Naive thymus-derived CD4-positive, alpha-beta T cell (primary cell): ENCODE measurements at regions not wholly inside any gene's neighbourhood (a gene's known extent, or its start where the extent isn't known, plus 50 kb on each side); places are given as distances from the start of the nearest gene placed in this dataset.

Source experiments
- ATAC-seq: fragments of 150-1000 bp; cut with Tn5 transposase; 2 replicates; pipeline ENCODE4 v1.10.0; 2021; ENCODE audit warnings: mild to moderate bottlenecking, moderate library complexity
- CTCF ChIA-PET: fragments of 350-600 bp; sonication (Branson Sonifier 250); formaldehyde crosslinking; loops from one replicate; lab custom pipeline; 2021; ENCODE audit warnings: antibody characterized with exemption; lab: Charles Lee
- POLR2A ChIA-PET: fragments of 350-600 bp; sonication (Branson Sonifier 250); formaldehyde crosslinking; loops from one replicate; lab custom pipeline; 2021; ENCODE audit warnings: antibody characterized with exemption, inconsistent platforms; lab: Charles Lee
- DNase-seq, 9 donors: peaks; one replicate each; pipeline versions ENCODE4 v3.0.0 to v3.0.0-alpha.2; 2020 to 2022; ENCODE audit warnings: mixed read lengths in 1 of 9
- H3K27ac ChIP-seq: one replicate; pipeline ENCODE4 v1.7.0; 2013; ENCODE audit warnings: mild to moderate bottlenecking, low read depth, low read length, moderate library complexity
- H3K27me3 ChIP-seq, 2 donors: one replicate each; pipeline ENCODE4 v1.7.0; 2013; ENCODE audit warnings: low read length in 2 of 2, mild to moderate bottlenecking in 2 of 2, moderate library complexity in 2 of 2; ENCODE audit not compliant: control insufficient read depth in 2 of 2, insufficient read depth in 2 of 2
- H3K36me3 ChIP-seq, 3 experiments: 1 replicate in 2 of 3; 2 replicates in 1 of 3; pipeline ENCODE4 v1.7.0; 2013; ENCODE audit warnings: low read length in 3 of 3, mild to moderate bottlenecking in 3 of 3, moderate library complexity in 1 of 3; ENCODE audit not compliant: insufficient read depth in 3 of 3, control insufficient read depth in 2 of 3
- H3K4me1 ChIP-seq, 2 donors: one replicate each; pipeline ENCODE4 v1.7.0; 2013; ENCODE audit warnings: low read length in 2 of 2, mild to moderate bottlenecking in 2 of 2, moderate library complexity in 1 of 2; ENCODE audit not compliant: control insufficient read depth in 2 of 2, insufficient read depth in 2 of 2
- H3K4me3 ChIP-seq: 2 replicates; pipeline ENCODE4 v1.7.0; 2013; ENCODE audit warnings: mild to moderate bottlenecking, low read length
- H3K9me3 ChIP-seq, 3 experiments: 1 replicate in 2 of 3; 2 replicates in 1 of 3; pipeline ENCODE4 v1.7.0; 2013; ENCODE audit warnings: low read length in 3 of 3; ENCODE audit not compliant: control insufficient read depth in 2 of 3
- H3K27ac Mint-ChIP-seq, 9 donors: one replicate each; pipeline ENCODE4 v1.8.0; 2020 to 2022; ENCODE audit warnings: mixed read lengths in 9 of 9, mild to moderate bottlenecking in 8 of 9, moderate library complexity in 5 of 9, inconsistent platforms in 2 of 9
- H3K27me3 Mint-ChIP-seq, 5 donors: one replicate each; pipeline ENCODE4 v1.8.0; 2021 to 2022; ENCODE audit warnings: mixed read lengths in 5 of 5, mild to moderate bottlenecking in 1 of 5
- H3K36me3 Mint-ChIP-seq, 5 donors: one replicate each; pipeline ENCODE4 v1.8.0; 2020 to 2022; ENCODE audit warnings: mixed read lengths in 5 of 5, mild to moderate bottlenecking in 3 of 5, inconsistent platforms in 1 of 5
- H3K4me1 Mint-ChIP-seq, 7 donors: one replicate each; pipeline ENCODE4 v1.8.0; 2020 to 2022; ENCODE audit warnings: mixed read lengths in 7 of 7, mild to moderate bottlenecking in 3 of 7, inconsistent platforms in 1 of 7
- H3K4me3 Mint-ChIP-seq, 10 donors: one replicate each; pipeline ENCODE4 v1.8.0; 2020 to 2022; ENCODE audit warnings: mild to moderate bottlenecking in 10 of 10, mixed read lengths in 10 of 10, moderate library complexity in 6 of 10, inconsistent platforms in 2 of 10
- H3K9me3 Mint-ChIP-seq, 11 donors: one replicate each; pipeline ENCODE4 v1.8.0; 2020 to 2022; ENCODE audit warnings: mixed read lengths in 11 of 11, mild to moderate bottlenecking in 4 of 11, inconsistent platforms in 1 of 11, moderate library complexity in 1 of 11
- intact Hi-C, 2 donors: fragments of 100-400 bp; cut with micrococcal nuclease; formaldehyde crosslinking; loops; one replicate each; pipeline ENCODE4 v1.15.1; 2023

- no peaks in the 10 kb centered on the region for H3K36me3 Mint-ChIP-seq
- no peak overlapping the region for H3K4me3 Mint-ChIP-seq
- H3K9me3 Mint-ChIP-seq = peaks cover 0 to 1% (median 0%) of the 10 kb centered on the region in 11 donors
- intact Hi-C loops = loop anchor here in 1 of 2 donors (5.0 to 10.0 kb wide), 2 partner anchors 119 to 747 kb away; no protein-coding TSS in a partner anchor
- ChIA-PET POLR2A (no interaction called here), CTCF (interaction anchor here (0.5 kb wide), 1 partner anchor 33 kb away, joined by 3 read pairs; no protein-coding TSS in a partner anchor)
- Histone ChIP-seq H3K36me3 (no peaks in the 10 kb centered on the region), H3K4me1 (no peaks in the 10 kb centered on the region), H3K27ac (no peak overlapping the region), H3K27me3 (no peaks in the 10 kb centered on the region), H3K4me3 (no peak overlapping the region), H3K9me3 (no peaks in the 10 kb centered on the region)
- H3K27ac Mint-ChIP-seq = no peak overlapping the region
- no peak for DNase-seq
- peaks cover 0 to 15% (median 8%) of the 10 kb centered on the region in 5 donors for H3K27me3 Mint-ChIP-seq
- peaks cover 0 to 7% (median 0%) of the 10 kb centered on the region in 7 donors for H3K4me1 Mint-ChIP-seq
- no peak for ATAC-seq
These were observed 125.9 kb upstream of the ARX start for GRCh38 chrX:25141684-25142083.

- H3K27ac Mint-ChIP-seq = no peak overlapping the region
These were observed 115.3 kb upstream of the ARX start for GRCh38 chrX:25131055-25131454.

GRCh38 chrX:25130619-25131018 lies 114.9 kb upstream of the ARX start:
- H3K27me3 Mint-ChIP-seq = peaks cover 7 to 24% (median 17%) of the 10 kb centered on the region in 5 donors
- no peak overlapping the region for H3K4me3 Mint-ChIP-seq
- ChIA-PET CTCF (no interaction called here), POLR2A (no interaction called here)
- Histone ChIP-seq H3K4me3 (no peak overlapping the region), H3K27me3 (no peaks in the 10 kb centered on the region), H3K9me3 (no peaks in the 10 kb centered on the region), H3K27ac (no peak overlapping the region), H3K4me1 (no peaks in the 10 kb centered on the region), H3K36me3 (no peaks in the 10 kb centered on the region)
- ATAC-seq = no peak
- H3K9me3 Mint-ChIP-seq = peaks cover 0 to 3% (median 0%) of the 10 kb centered on the region in 11 donors
- H3K36me3 Mint-ChIP-seq = no peaks in the 10 kb centered on the region
- DNase-seq = no peak
- H3K4me1 Mint-ChIP-seq = no peaks in the 10 kb centered on the region
- intact Hi-C loops = no loop called here
- no peak overlapping the region for H3K27ac Mint-ChIP-seq

More at GRCh38 chrX:25131055-25131454, 115.3 kb upstream of the ARX start:
- no peak overlapping the region for H3K4me3 ChIP-seq
- H3K9me3 Mint-ChIP-seq = peaks cover 0 to 3% (median 0%) of the 10 kb centered on the region in 11 donors
- no peaks in the 10 kb centered on the region for H3K9me3 ChIP-seq
- no peaks in the 10 kb centered on the region for H3K27me3 ChIP-seq
- no peak for ATAC-seq
- H3K4me3 Mint-ChIP-seq = no peak overlapping the region
- no peaks in the 10 kb centered on the region for H3K36me3 Mint-ChIP-seq
- peaks cover 8 to 28% (median 17%) of the 10 kb centered on the region in 5 donors for H3K27me3 Mint-ChIP-seq
- intact Hi-C loops = no loop called here
- no peak for DNase-seq
- ChIA-PET CTCF (no interaction called here), POLR2A (no interaction called here)
- no peaks in the 10 kb centered on the region for H3K4me1 ChIP-seq
- H3K4me1 Mint-ChIP-seq = no peaks in the 10 kb centered on the region
- no peak overlapping the region for H3K27ac ChIP-seq
- H3K36me3 ChIP-seq = no peaks in the 10 kb centered on the region

- POLR2A ChIA-PET = no interaction called here
- no peaks in the 10 kb centered on the region for H3K36me3 ChIP-seq
- ATAC-seq (no peak), DNase-seq (no peak)
- Mint-ChIP-seq H3K27ac (no peak overlapping the region), H3K27me3 (peaks cover 7 to 24% (median 15%) of the 10 kb centered on the region in 5 donors), H3K9me3 (peaks cover 0 to 9% (median 0%) of the 10 kb centered on the region in 11 donors), H3K4me1 (no peaks in the 10 kb centered on the region), H3K4me3 (no peak overlapping the region), H3K36me3 (no peaks in the 10 kb centered on the region)
- H3K27ac ChIP-seq = no peak overlapping the region
- no peaks in the 10 kb centered on the region for H3K27me3 ChIP-seq
- H3K4me3 ChIP-seq = no peak overlapping the region
- CTCF ChIA-PET = no interaction called here
- intact Hi-C loops = no loop called here
- no peaks in the 10 kb centered on the region for H3K9me3 ChIP-seq
- H3K4me1 ChIP-seq = no peaks in the 10 kb centered on the region
These were observed 109.7 kb upstream of the ARX start for GRCh38 chrX:25125483-25125882.

- H3K4me1 ChIP-seq = no peaks in the 10 kb centered on the region
- peaks cover 7 to 20% (median 15%) of the 10 kb centered on the region in 5 donors for H3K27me3 Mint-ChIP-seq
- intact Hi-C loops = no loop called here
These were observed 108.6 kb upstream of the ARX start for GRCh38 chrX:25124391-25124790.

GRCh38 chrX:25112156-25112555 lies 96.4 kb upstream of the ARX start:
- Histone ChIP-seq H3K4me3 (no peak overlapping the region), H3K4me1 (no peaks in the 10 kb centered on the region), H3K27me3 (no peaks in the 10 kb centered on the region), H3K27ac (no peak overlapping the region), H3K9me3 (no peaks in the 10 kb centered on the region), H3K36me3 (no peaks in the 10 kb centered on the region)
- no peaks in the 10 kb centered on the region for H3K27me3 Mint-ChIP-seq
- POLR2A ChIA-PET = no interaction called here
- peaks cover 0 to 1% (median 0%) of the 10 kb centered on the region in 11 donors for H3K9me3 Mint-ChIP-seq
- DNase-seq (no peak), ATAC-seq (no peak)
- no peak overlapping the region for H3K4me3 Mint-ChIP-seq
- no peak overlapping the region for H3K27ac Mint-ChIP-seq
- intact Hi-C loops = no loop called here
- H3K4me1 Mint-ChIP-seq = no peaks in the 10 kb centered on the region
- no peaks in the 10 kb centered on the region for H3K36me3 Mint-ChIP-seq
- CTCF ChIA-PET = no interaction called here

More at GRCh38 chrX:25124391-25124790, 108.6 kb upstream of the ARX start:
- ChIA-PET POLR2A (no interaction called here), CTCF (no interaction called here)
- H3K9me3 ChIP-seq = no peaks in the 10 kb centered on the region
- peaks cover 0 to 9% (median 0%) of the 10 kb centered on the region in 11 donors for H3K9me3 Mint-ChIP-seq
- no peak overlapping the region for H3K27ac ChIP-seq
- no peaks in the 10 kb centered on the region for H3K36me3 ChIP-seq
- no peak overlapping the region for H3K27ac Mint-ChIP-seq
- ATAC-seq = no peak
- no peaks in the 10 kb centered on the region for H3K4me1 Mint-ChIP-seq
- H3K27me3 ChIP-seq = no peaks in the 10 kb centered on the region
- no peak overlapping the region for H3K4me3 Mint-ChIP-seq
- H3K4me3 ChIP-seq = no peak overlapping the region
- no peaks in the 10 kb centered on the region for H3K36me3 Mint-ChIP-seq
- no peak for DNase-seq

GRCh38 chrX:25108481-25108880 lies 92.7 kb upstream of the ARX start:
- CTCF ChIA-PET = no interaction called here
- Histone ChIP-seq H3K4me3 (no peak overlapping the region), H3K27ac (no peak overlapping the region), H3K9me3 (no peaks in the 10 kb centered on the region), H3K27me3 (no peaks in the 10 kb centered on the region), H3K4me1 (no peaks in the 10 kb centered on the region), H3K36me3 (no peaks in the 10 kb centered on the region)
- ATAC-seq = no peak
- H3K4me1 Mint-ChIP-seq = no peaks in the 10 kb centered on the region
- H3K4me3 Mint-ChIP-seq = no peak overlapping the region
- H3K9me3 Mint-ChIP-seq = peaks cover 0 to 1% (median 0%) of the 10 kb centered on the region in 11 donors
- no peaks in the 10 kb centered on the region for H3K36me3 Mint-ChIP-seq
- intact Hi-C loops = no loop called here
- no peak overlapping the region for H3K27ac Mint-ChIP-seq
- H3K27me3 Mint-ChIP-seq = peaks cover 0 to 2% (median 0%) of the 10 kb centered on the region in 5 donors
- no peak for DNase-seq
- POLR2A ChIA-PET = no interaction called here
